IPS-20b (cell line): ENCODE measurements at regions not wholly inside any gene's neighbourhood (a gene's known extent, or its start where the extent isn't known, plus 50 kb on each side); places are given as distances from the start of the nearest gene placed in this dataset.

Experiments used
- H3K27ac ChIP-seq: one replicate; pipeline ENCODE4 v1.5.1; 2013; ENCODE audit warnings: low read length
- H3K27me3 ChIP-seq: 2 replicates; pipeline ENCODE4 v1.6.1; 2013; ENCODE audit warnings: mild to moderate bottlenecking, low read length, inconsistent platforms; ENCODE audit not compliant: insufficient read depth
- H3K36me3 ChIP-seq: 2 replicates; pipeline ENCODE4 v1.6.1; 2013; ENCODE audit warnings: low read depth, mild to moderate bottlenecking, inconsistent platforms, low read length, moderate library complexity; ENCODE audit not compliant: insufficient read depth
- H3K4me1 ChIP-seq: 2 replicates; pipeline ENCODE4 v1.6.1; 2013; ENCODE audit warnings: mild to moderate bottlenecking, control low read depth, inconsistent platforms, low read length, moderate library complexity; ENCODE audit not compliant: insufficient read depth
- H3K4me3 ChIP-seq: 2 replicates; pipeline ENCODE4 v1.5.1; 2013; ENCODE audit warnings: mild to moderate bottlenecking, low read length, inconsistent platforms
- H3K9ac ChIP-seq: 2 replicates; pipeline ENCODE4 v1.6.1; 2013; ENCODE audit warnings: low read depth, mild to moderate bottlenecking, inconsistent platforms, low read length, moderate library complexity
- H3K9me3 ChIP-seq: 2 replicates; pipeline ENCODE4 v1.6.1; 2013; ENCODE audit warnings: mild to moderate bottlenecking, low read depth, low read length, inconsistent platforms; ENCODE audit not compliant: insufficient read depth

GRCh38 chr2:215702116-215702902 is 266.4 kb upstream of the FN1 start:
- Histone ChIP-seq H3K4me3 (no peak overlapping the region), H3K27ac (no peak overlapping the region), H3K4me1 (no peaks in the 10 kb centered on the region), H3K9me3 (no peaks in the 10 kb centered on the region), H3K36me3 (no peaks in the 10 kb centered on the region), H3K9ac (no peak overlapping the region), H3K27me3 (no peaks in the 10 kb centered on the region)

- no peak overlapping the region for H3K9ac ChIP-seq
- H3K27me3 ChIP-seq, result no peaks in the 10 kb centered on the region
- H3K27ac ChIP-seq, result no peak overlapping the region
- H3K36me3 ChIP-seq, result no peaks in the 10 kb centered on the region
- no peaks in the 10 kb centered on the region for H3K9me3 ChIP-seq
- H3K4me3 ChIP-seq, result no peak overlapping the region
- H3K4me1 ChIP-seq, result no peaks in the 10 kb centered on the region
These were observed 264.1 kb upstream of the FN1 start for GRCh38 chr2:215699700-215700538.

- no peaks in the 10 kb centered on the region for H3K27me3 ChIP-seq
- H3K9me3 ChIP-seq, result no peaks in the 10 kb centered on the region
- no peaks in the 10 kb centered on the region for H3K36me3 ChIP-seq
- H3K4me3 ChIP-seq, result no peak overlapping the region
- H3K27ac ChIP-seq, result no peak overlapping the region
- no peak overlapping the region for H3K9ac ChIP-seq
- no peaks in the 10 kb centered on the region; the same call in 1 of the 2 replicates for H3K4me1 ChIP-seq
These were observed 263.1 kb upstream of the FN1 start for GRCh38 chr2:215699018-215699417.

GRCh38 chr2:215698566-215698965 is 262.7 kb upstream of the FN1 start:
- no peak overlapping the region for H3K27ac ChIP-seq

GRCh38 chr2:215697496-215697895 is 261.6 kb upstream of the FN1 start:
- no peaks in the 10 kb centered on the region for H3K36me3 ChIP-seq
- H3K27ac ChIP-seq, result no peak overlapping the region

More at GRCh38 chr2:215698566-215698965, 262.7 kb upstream of the FN1 start:
- Histone ChIP-seq H3K4me1 (peaks cover 4% of the 10 kb centered on the region), H3K9ac (no peak overlapping the region), H3K9me3 (no peaks in the 10 kb centered on the region), H3K4me3 (no peak overlapping the region), H3K36me3 (no peaks in the 10 kb centered on the region), H3K27me3 (no peaks in the 10 kb centered on the region)

GRCh38 chr2:215697003-215697402 is 261.1 kb upstream of the FN1 start:
- Histone ChIP-seq H3K4me1 (peaks cover 8% of the 10 kb centered on the region), H3K9ac (no peak overlapping the region), H3K4me3 (no peak overlapping the region), H3K27ac (no peak overlapping the region), H3K36me3 (no peaks in the 10 kb centered on the region), H3K27me3 (no peaks in the 10 kb centered on the region), H3K9me3 (no peaks in the 10 kb centered on the region)

More at GRCh38 chr2:215697496-215697895, 261.6 kb upstream of the FN1 start:
- peaks cover 8% of the 10 kb centered on the region for H3K4me1 ChIP-seq
- H3K9me3 ChIP-seq, result no peaks in the 10 kb centered on the region
- H3K9ac ChIP-seq, result no peak overlapping the region
- H3K4me3 ChIP-seq, result no peak overlapping the region
- H3K27me3 ChIP-seq, result no peaks in the 10 kb centered on the region

- Histone ChIP-seq H3K9ac (no peak overlapping the region), H3K4me1 (peaks cover 8% of the 10 kb centered on the region), H3K9me3 (no peaks in the 10 kb centered on the region), H3K27ac (no peak overlapping the region), H3K4me3 (no peak overlapping the region), H3K36me3 (no peaks in the 10 kb centered on the region), H3K27me3 (no peaks in the 10 kb centered on the region)
These were observed 260.0 kb upstream of the FN1 start for GRCh38 chr2:215695861-215696260.

GRCh38 chr2:215693999-215694580 is 258.2 kb upstream of the FN1 start:
- H3K36me3 ChIP-seq, result no peaks in the 10 kb centered on the region
- H3K4me1 ChIP-seq, result peaks cover 8% of the 10 kb centered on the region
- H3K27me3 ChIP-seq, result no peaks in the 10 kb centered on the region
- H3K9me3 ChIP-seq, result no peaks in the 10 kb centered on the region
- H3K4me3 ChIP-seq, result no peak overlapping the region
- no peak overlapping the region for H3K27ac ChIP-seq
- H3K9ac ChIP-seq, result no peak overlapping the region

GRCh38 chr2:215693193-215693998 is 257.5 kb upstream of the FN1 start:
- H3K9ac ChIP-seq, result no peak overlapping the region
- H3K36me3 ChIP-seq, result no peaks in the 10 kb centered on the region
- peaks cover 8% of the 10 kb centered on the region for H3K4me1 ChIP-seq
- no peak overlapping the region for H3K27ac ChIP-seq
- no peaks in the 10 kb centered on the region for H3K27me3 ChIP-seq
- no peaks in the 10 kb centered on the region for H3K9me3 ChIP-seq
- H3K4me3 ChIP-seq, result no peak overlapping the region

GRCh38 chr2:215692387-215693079 is 256.7 kb upstream of the FN1 start:
- H3K9me3 ChIP-seq, result no peaks in the 10 kb centered on the region
- H3K4me1 ChIP-seq, result peaks cover 8% of the 10 kb centered on the region
- H3K4me3 ChIP-seq, result no peak overlapping the region
- no peaks in the 10 kb centered on the region for H3K27me3 ChIP-seq
- H3K36me3 ChIP-seq, result no peaks in the 10 kb centered on the region
- H3K27ac ChIP-seq, result no peak overlapping the region
- no peak overlapping the region for H3K9ac ChIP-seq

GRCh38 chr2:215691346-215691745 is 255.5 kb upstream of the FN1 start:
- no peak overlapping the region for H3K27ac ChIP-seq
- H3K9me3 ChIP-seq, result no peaks in the 10 kb centered on the region
- H3K27me3 ChIP-seq, result no peaks in the 10 kb centered on the region
- H3K36me3 ChIP-seq, result no peaks in the 10 kb centered on the region
- peaks cover 8% of the 10 kb centered on the region for H3K4me1 ChIP-seq
- H3K9ac ChIP-seq, result no peak overlapping the region
- no peak overlapping the region for H3K4me3 ChIP-seq
